ENCODE measurements at regions not wholly inside any gene's neighbourhood (a gene's known extent, or its start where the extent isn't known, plus 50 kb on each side); places are given as distances from the start of the nearest gene placed in this dataset.

DNA sequence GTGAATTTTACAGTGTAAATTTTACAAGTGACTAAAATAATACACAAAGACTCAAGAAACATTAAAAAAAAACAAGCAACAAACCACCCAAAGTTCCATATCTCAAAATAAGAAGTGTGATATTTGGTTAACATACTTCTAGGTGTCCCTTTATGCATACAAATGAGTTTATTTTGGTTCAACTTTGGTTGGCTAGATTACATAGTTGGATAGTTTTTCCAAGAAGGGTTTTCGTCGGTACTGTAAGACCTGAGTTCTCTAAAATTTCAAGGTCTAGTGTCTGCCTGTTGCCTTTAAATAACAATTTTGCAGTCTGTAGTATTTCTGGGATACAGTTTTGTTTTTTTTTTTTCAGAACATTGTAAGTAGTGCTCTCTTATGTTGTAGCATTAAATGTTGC is 58.8 kb upstream of the JAK2 start:
- Histone ChIP-seq H3K4me1 (peaks cover 3 to 21% of the 10 kb centered on the region in 2 donors), H3K4me3 (no peak overlapping the region), H3K9me3 (no peaks in the 10 kb centered on the region), H3K36me3 (no peaks in the 10 kb centered on the region), H3K27me3 (no peaks in the 10 kb centered on the region), H3K27ac (no peak overlapping the region)
- intact Hi-C loops (cut with DNase I): no loop called here
- TF ChIP-seq, protein P1, sequence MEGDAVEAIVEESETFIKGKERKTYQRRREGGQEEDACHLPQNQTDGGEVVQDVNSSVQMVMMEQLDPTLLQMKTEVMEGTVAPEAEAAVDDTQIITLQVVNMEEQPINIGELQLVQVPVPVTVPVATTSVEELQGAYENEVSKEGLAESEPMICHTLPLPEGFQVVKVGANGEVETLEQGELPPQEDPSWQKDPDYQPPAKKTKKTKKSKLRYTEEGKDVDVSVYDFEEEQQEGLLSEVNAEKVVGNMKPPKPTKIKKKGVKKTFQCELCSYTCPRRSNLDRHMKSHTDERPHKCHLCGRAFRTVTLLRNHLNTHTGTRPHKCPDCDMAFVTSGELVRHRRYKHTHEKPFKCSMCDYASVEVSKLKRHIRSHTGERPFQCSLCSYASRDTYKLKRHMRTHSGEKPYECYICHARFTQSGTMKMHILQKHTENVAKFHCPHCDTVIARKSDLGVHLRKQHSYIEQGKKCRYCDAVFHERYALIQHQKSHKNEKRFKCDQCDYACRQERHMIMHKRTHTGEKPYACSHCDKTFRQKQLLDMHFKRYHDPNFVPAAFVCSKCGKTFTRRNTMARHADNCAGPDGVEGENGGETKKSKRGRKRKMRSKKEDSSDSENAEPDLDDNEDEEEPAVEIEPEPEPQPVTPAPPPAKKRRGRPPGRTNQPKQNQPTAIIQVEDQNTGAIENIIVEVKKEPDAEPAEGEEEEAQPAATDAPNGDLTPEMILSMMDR (IDR thresholded peaks at IDR 0.05): no peak
- no peak for DNase-seq (ENCODE audit: low spot score in 2 of 2)

DNA sequence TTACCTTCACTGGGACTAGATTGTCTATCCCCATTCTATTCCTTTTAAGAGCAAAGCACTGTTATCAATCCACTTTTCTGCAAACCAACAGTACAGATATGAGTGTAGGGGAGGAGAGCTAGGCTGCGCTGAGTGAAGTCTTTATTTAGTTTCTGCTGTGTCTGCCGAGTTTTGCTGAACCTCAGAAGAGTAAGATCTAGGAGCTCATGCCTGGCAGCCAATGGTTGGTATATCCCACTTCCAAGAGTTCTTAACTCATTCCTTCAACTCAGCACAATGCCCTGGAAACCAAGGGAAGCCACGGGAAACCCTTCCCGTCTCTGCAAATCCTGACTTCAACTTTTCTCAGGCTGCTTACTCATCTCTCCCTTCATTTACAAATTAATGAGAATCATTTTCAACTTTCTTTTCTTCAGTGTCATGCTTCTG is 58.0 kb upstream of the JAK2 start:
- no peaks in the 10 kb centered on the region for H3K36me3 ChIP-seq
- TF ChIP-seq, protein P1 (IDR thresholded peaks at IDR 0.05): no peak
- no peaks in the 10 kb centered on the region for H3K27me3 ChIP-seq
- H3K4me1 ChIP-seq: peaks cover 3 to 21% of the 10 kb centered on the region in 2 donors
- no peak for DNase-seq (ENCODE audit: low spot score in 2 of 2)
- peak overlapping the region; percentile 11 to 62 for H3K27ac ChIP-seq
- H3K9me3 ChIP-seq: no peaks in the 10 kb centered on the region
- intact Hi-C loops (cut with DNase I): no loop called here
- no peak overlapping the region for H3K4me3 ChIP-seq

DNA sequence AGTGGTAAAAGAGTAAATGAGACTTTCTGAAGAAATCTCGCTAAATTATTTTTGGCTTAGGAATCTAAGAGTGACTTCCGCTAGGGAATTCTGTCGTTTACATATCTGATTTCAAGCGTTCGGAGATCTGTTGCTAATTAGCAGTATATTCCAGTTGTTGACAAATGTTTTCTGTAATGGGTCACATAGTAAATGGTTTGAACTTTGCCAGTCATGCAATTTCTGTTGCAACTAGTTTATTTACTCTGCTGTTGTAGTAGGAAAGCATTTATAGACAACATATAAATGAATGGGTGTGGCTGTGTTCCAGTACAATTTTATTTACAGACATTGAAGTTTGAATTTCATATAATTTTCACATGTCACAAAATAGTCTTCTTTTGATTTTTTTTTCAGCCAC is 57.4 kb upstream of the JAK2 start:
- TF ChIP-seq, protein P1 (IDR thresholded peaks at IDR 0.05): no peak
- Histone ChIP-seq H3K9me3 (no peaks in the 10 kb centered on the region), H3K27me3 (no peaks in the 10 kb centered on the region), H3K36me3 (no peaks in the 10 kb centered on the region), H3K4me1 (peaks cover 3 to 22% of the 10 kb centered on the region in 2 donors), H3K4me3 (no peak overlapping the region), H3K27ac (peak overlapping the region; percentile 11 to 62)
- DNase-seq (ENCODE audit: low spot score in 2 of 2): no peak
- intact Hi-C loops (cut with DNase I): no loop called here

DNA sequence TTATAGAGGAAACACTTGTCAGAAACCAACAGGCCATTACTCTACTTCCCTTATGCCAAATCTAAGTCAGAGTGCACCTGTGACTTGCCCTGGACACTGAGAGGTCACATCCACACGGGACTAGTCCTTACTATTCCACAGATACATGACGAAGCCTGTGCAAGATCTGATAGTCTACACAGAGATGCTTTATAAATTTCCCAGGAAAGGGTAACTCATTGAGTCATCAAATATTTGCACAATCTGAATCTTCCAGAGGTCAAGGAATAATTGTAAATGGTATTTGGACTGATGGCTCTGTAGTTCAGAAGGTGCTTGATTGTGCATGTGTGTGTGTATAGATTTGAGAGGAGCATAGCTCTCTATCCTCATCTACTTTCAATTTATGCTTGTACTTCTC is 55.2 kb upstream of the JAK2 start:
- H3K36me3 ChIP-seq: no peaks in the 10 kb centered on the region
- intact Hi-C loops (cut with DNase I): no loop called here
- no peaks in the 10 kb centered on the region for H3K27me3 ChIP-seq
- no peak for DNase-seq (ENCODE audit: low spot score in 2 of 2)
- H3K27ac ChIP-seq: no peak overlapping the region
- no peaks in the 10 kb centered on the region for H3K9me3 ChIP-seq
- no peak overlapping the region for H3K4me3 ChIP-seq
- H3K4me1 ChIP-seq: peaks cover under 1 to 20% of the 10 kb centered on the region in 2 donors
- TF ChIP-seq, protein P1 (IDR thresholded peaks at IDR 0.05): no peak

DNA sequence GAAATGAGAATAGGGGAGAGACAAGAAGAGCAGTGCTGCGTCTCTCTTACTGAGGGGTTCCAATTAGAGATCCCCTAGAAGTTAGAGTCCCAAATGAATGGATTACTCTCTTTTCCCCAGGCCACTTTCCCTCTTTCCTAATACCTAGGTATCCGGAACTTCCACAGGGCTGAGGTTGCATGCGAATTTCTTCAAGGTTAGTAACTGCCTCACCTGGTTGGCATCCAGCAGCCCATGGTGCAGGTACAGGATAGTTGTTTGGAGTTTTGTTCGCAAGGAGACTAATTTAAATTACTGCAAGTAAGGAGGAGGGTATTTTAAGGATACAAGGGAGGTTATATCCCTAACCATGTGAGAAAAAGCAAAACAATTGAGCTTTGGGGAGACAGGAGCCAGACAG is 52.4 kb upstream of the JAK2 start:
- H3K4me1 ChIP-seq: peaks cover 4 to 33% of the 10 kb centered on the region in 2 donors
- no peak for DNase-seq (ENCODE audit: low spot score in 2 of 2)
- no peak overlapping the region for H3K27ac ChIP-seq
- H3K27me3 ChIP-seq: no peaks in the 10 kb centered on the region
- intact Hi-C loops (cut with DNase I): no loop called here
- H3K9me3 ChIP-seq: no peaks in the 10 kb centered on the region
- no peaks in the 10 kb centered on the region for H3K36me3 ChIP-seq
- peak overlapping the region in 1 of 2 donors; percentile 47 for H3K4me3 ChIP-seq
- TF ChIP-seq, protein P1 (IDR thresholded peaks at IDR 0.05): no peak

DNA sequence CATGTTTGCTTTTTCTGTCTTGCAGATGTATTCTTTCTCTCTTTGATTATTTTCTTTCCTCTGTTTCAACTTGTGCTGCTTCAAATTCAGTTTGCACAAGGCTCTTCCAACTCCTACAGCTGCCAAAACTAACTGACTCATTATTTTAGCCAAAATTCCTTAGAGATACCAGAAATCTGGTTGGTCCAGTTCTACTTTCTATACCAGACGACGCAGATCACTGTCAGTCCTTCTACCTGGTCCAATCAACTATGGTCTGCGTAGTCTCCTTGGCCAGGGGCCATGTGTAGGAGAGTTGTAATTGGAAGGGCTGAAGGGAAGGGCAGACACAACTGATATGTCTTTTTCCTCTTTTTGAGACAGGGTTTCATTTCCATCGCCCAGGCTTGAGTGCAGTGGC is 51.9 kb upstream of the JAK2 start:
- Histone ChIP-seq H3K4me1 (peaks cover 4 to 33% of the 10 kb centered on the region in 2 donors), H3K27me3 (no peaks in the 10 kb centered on the region), H3K4me3 (peak overlapping the region in 1 of 2 donors; percentile 47), H3K36me3 (no peaks in the 10 kb centered on the region), H3K9me3 (no peaks in the 10 kb centered on the region), H3K27ac (peak overlapping the region; percentile 31 to 60)
- TF ChIP-seq, protein P1 (IDR thresholded peaks at IDR 0.05): no peak
- intact Hi-C loops (cut with DNase I): no loop called here
- no peak for DNase-seq (ENCODE audit: low spot score in 2 of 2)

All from ascending aorta (tissue), 2 donors.